Psoas muscle (tissue), 7 donors: ENCODE measurements at regions not wholly inside any gene's neighbourhood (a gene's known extent, or its start where the extent isn't known, plus 50 kb on each side); places are given as distances from the start of the nearest gene placed in this dataset.
"Not testable (repeated sequence)": the region's sequence is repeated elsewhere in the genome, so short reads cannot be mapped to it uniquely, and the experiment has no call there.

Experiments used
- ATAC-seq, 4 donors: fragments of 200-7000 bp; cut with Tn5 transposase; one replicate each; pipeline ENCODE4 v1.9.1; 2020; ENCODE audit warnings: moderate library complexity in 3 of 4, mild to moderate bottlenecking in 2 of 4
- DNase-seq, 2 donors: peaks; one replicate each; pipeline ENCODE4 v3.0.0-alpha.2; 2020
- H3K27ac ChIP-seq: fragments of 200-600 bp; one replicate; pipeline ENCODE4 v1.8.0; 2022
- H3K27me3 ChIP-seq, 3 donors: fragments of 200-600 bp in 1 of 3; one replicate each; pipeline versions ENCODE4 v1.6.1 to v1.8.0; 2013 to 2022; ENCODE audit warnings: low read length in 2 of 3, mild to moderate bottlenecking in 2 of 3, moderate library complexity in 1 of 3; ENCODE audit not compliant: insufficient read depth in 3 of 3
- H3K36me3 ChIP-seq, 2 donors: fragments of 200-600 bp in 1 of 2; one replicate each; pipeline versions ENCODE4 v1.6.1 to v1.8.0; 2013 to 2022; ENCODE audit warnings: low read depth in 1 of 2, mild to moderate bottlenecking in 1 of 2, moderate library complexity in 1 of 2; ENCODE audit not compliant: insufficient read depth in 1 of 2
- H3K4me1 ChIP-seq: fragments of 200-600 bp; one replicate; pipeline ENCODE4 v1.8.0; 2022
- H3K4me3 ChIP-seq: fragments of 200-600 bp; one replicate; pipeline ENCODE4 v1.8.0; 2022; ENCODE audit warnings: mild to moderate bottlenecking
- H3K9me3 ChIP-seq: fragments of 200-600 bp; one replicate; pipeline ENCODE4 v1.8.0; 2022
- WGBS, 3 donors: extraction: QIAGEN DNeasy Blood & Tissue Kit; methylation state at CpG; one replicate each; pipeline versions ENCODE4 v1.1.6 to v1.1.7; 2013; 5-methylcytosine and 5-hydroxymethylcytosine counted together
- intact Hi-C, 2 donors: fragments of 100-400 bp; cut with DNase I; formaldehyde crosslinking; loops; one replicate each; pipeline versions ENCODE4 v1.11.0 to v1.14.2; 2022
- donor health status: healthy with polysubstance abuse.
- donor health status: DM: no; HTN: no; CAD: no; lungs with moderate emphysema.
- donor health status: Bipolar disorder and iron deficiency.
- donor health status: healthy.
- donor health status: DM: yes; HTN: yes; CAD: no.
- donor health status: DM: no; HTN: no; CAD: no.
- donor health status: DM: yes; HTN: yes; CAD: no.

- WGBS, 3 donors = no CpG with 5 or more reads among the region's 10 CpGs
- intact Hi-C loops, H3K9me3 ChIP-seq, H3K27me3 ChIP-seq, H3K4me3 ChIP-seq, DNase-seq, H3K27ac ChIP-seq, ATAC-seq, H3K4me1 ChIP-seq, H3K36me3 ChIP-seq: not testable (repeated sequence)
These were observed 103.9 kb upstream of the MTLN start for GRCh38 chr2:110316051-110316865.

- no CpG with 5 or more reads among the region's 9 CpGs for WGBS, 3 donors
- H3K27me3 ChIP-seq, H3K4me1 ChIP-seq, H3K9me3 ChIP-seq, ATAC-seq, H3K27ac ChIP-seq, DNase-seq, intact Hi-C loops, H3K4me3 ChIP-seq, H3K36me3 ChIP-seq: not testable (repeated sequence)
These were observed 102.9 kb upstream of the MTLN start for GRCh38 chr2:110315054-110315820.

GRCh38 chr2:110314472-110314871 lies 102.1 kb upstream of the MTLN start:
- H3K4me1 ChIP-seq, H3K36me3 ChIP-seq, DNase-seq, H3K27ac ChIP-seq, H3K9me3 ChIP-seq, intact Hi-C loops, H3K4me3 ChIP-seq, ATAC-seq, H3K27me3 ChIP-seq: not testable (repeated sequence)
- 97 to 100% (median 97%) methylated on average over 2 of the region's 10 CpGs for WGBS, 3 donors

- H3K9me3 ChIP-seq, intact Hi-C loops, H3K4me3 ChIP-seq, H3K36me3 ChIP-seq, H3K4me1 ChIP-seq, H3K27ac ChIP-seq, DNase-seq, ATAC-seq, H3K27me3 ChIP-seq: not testable (repeated sequence)
These were observed 100.7 kb upstream of the MTLN start for GRCh38 chr2:110313032-110313431.

- DNase-seq, intact Hi-C loops: not testable (repeated sequence)
- 89 to 93% (median 92%) methylated on average over 3 of the region's 10 CpGs for WGBS, 3 donors
These were observed 99.5 kb upstream of the MTLN start for GRCh38 chr2:110311713-110312444.

GRCh38 chr2:110310988-110311475 lies 98.7 kb upstream of the MTLN start:
- H3K9me3 ChIP-seq, H3K4me1 ChIP-seq, H3K36me3 ChIP-seq, H3K27me3 ChIP-seq, H3K4me3 ChIP-seq, H3K27ac ChIP-seq, DNase-seq, intact Hi-C loops: not testable (repeated sequence)
- ATAC-seq = peak in 1 of 4 donors; percentile 34

More at GRCh38 chr2:110311713-110312444, 99.5 kb upstream of the MTLN start:
- not testable (repeated sequence) for H3K9me3 ChIP-seq, H3K27ac ChIP-seq, H3K36me3 ChIP-seq, ATAC-seq, H3K4me3 ChIP-seq, H3K27me3 ChIP-seq, H3K4me1 ChIP-seq

GRCh38 chr2:110308728-110309127 lies 96.4 kb upstream of the MTLN start:
- ATAC-seq, H3K27me3 ChIP-seq, H3K4me3 ChIP-seq, intact Hi-C loops, H3K36me3 ChIP-seq, H3K9me3 ChIP-seq, H3K27ac ChIP-seq, DNase-seq, H3K4me1 ChIP-seq: not testable (repeated sequence)
- WGBS, 3 donors = 69 to 72% methylated on average over 2 of the region's 3 CpGs; no CpG with 5 or more reads in 1 of the 3 donors

- intact Hi-C loops, H3K36me3 ChIP-seq, H3K4me1 ChIP-seq, H3K27ac ChIP-seq, H3K9me3 ChIP-seq, H3K27me3 ChIP-seq, DNase-seq, ATAC-seq, H3K4me3 ChIP-seq: not testable (repeated sequence)
- 91 to 100% (median 99%) methylated on average over 2 to 3 of the region's 4 CpGs for WGBS, 3 donors
These were observed 80.5 kb upstream of the MTLN start for GRCh38 chr2:110292807-110293206.

- 54 to 64% (median 57%) methylated on average over 5 to 6 of the region's 6 CpGs for WGBS, 3 donors
- H3K9me3 ChIP-seq, H3K4me3 ChIP-seq, H3K4me1 ChIP-seq, DNase-seq, H3K36me3 ChIP-seq, intact Hi-C loops, H3K27me3 ChIP-seq, H3K27ac ChIP-seq: not testable (repeated sequence)
- peak in 1 of 4 donors; percentile 40 for ATAC-seq
These were observed 79.7 kb upstream of the MTLN start for GRCh38 chr2:110291909-110292579.

GRCh38 chr2:110287817-110288216 lies 75.5 kb upstream of the MTLN start:
- intact Hi-C loops, H3K36me3 ChIP-seq, H3K4me3 ChIP-seq, DNase-seq, H3K4me1 ChIP-seq, H3K9me3 ChIP-seq, ATAC-seq, H3K27me3 ChIP-seq, H3K27ac ChIP-seq: not testable (repeated sequence)
- no CpG with 5 or more reads among the region's 8 CpGs for WGBS, 3 donors
